Activated naive CD8-positive, alpha-beta T cell treated with anti-CD3 and anti-CD28 coated beads, Interleukin-2, amount 50 U/mL, for 16 hours (primary cell): ENCODE measurements at regions not wholly inside any gene's neighbourhood (a gene's known extent, or its start where the extent isn't known, plus 50 kb on each side); places are given as distances from the start of the nearest gene placed in this dataset.
"Not testable (repeated sequence)": the region's sequence is repeated elsewhere in the genome, so short reads cannot be mapped to it uniquely, and the experiment has no call there.

Experiments used
- DNase-seq: peaks from one replicate; pipeline ENCODE4 v3.0.0-alpha.2; 2020; ENCODE audit warnings: low read depth, low spot score

GRCh38 chr16:88300463-88300835 lies 82.3 kb upstream of the ZNF469 start:
- no peak for DNase-seq

DNA sequence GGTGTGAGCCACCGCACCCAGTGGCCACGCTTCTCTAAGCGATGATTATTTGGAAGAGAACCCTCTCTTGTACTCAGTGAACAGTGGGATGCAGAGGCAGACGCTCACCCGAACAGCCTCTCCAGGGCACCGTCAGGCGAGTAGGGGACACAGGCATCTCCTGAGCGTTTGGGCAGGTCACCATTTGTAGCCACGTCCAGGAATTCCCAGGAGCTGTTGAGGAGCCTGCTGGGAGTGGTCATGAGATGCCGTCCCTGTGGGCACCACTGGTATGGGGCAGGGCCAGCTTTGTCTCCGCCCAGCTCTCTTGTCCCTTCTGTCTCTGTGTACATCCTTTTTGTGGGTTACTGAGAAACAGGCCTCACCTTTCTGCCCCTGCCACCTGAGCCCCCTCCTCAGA lies 81.3 kb upstream of the ZNF469 start:
- DNase-seq: no peak

DNA sequence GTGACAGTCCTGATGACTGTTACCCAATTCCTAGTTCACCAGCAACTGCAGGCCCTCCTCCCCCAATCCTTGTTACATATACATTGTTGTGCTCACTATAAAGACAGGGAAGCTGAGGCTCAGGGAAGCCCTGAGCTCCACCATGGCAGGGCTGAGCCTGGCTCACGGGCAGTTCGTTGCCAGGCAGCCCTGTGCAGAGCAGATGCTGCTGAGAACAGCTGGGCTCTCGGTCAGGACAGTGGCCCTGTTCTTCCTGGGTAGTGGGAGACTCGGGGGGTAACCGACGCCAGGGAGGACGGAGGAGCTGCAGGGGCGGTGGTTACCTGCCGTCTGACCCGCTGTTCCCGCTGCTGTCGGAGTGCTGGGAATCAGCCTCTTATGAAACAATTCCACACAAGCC lies 80.9 kb upstream of the ZNF469 start:
- no peak for DNase-seq

GRCh38 chr16:88302666-88303065 lies 80.1 kb upstream of the ZNF469 start:
- no peak for DNase-seq

- DNase-seq: no peak
Observed at GRCh38 chr16:88303405-88303804, 79.4 kb upstream of the ZNF469 start.

DNA sequence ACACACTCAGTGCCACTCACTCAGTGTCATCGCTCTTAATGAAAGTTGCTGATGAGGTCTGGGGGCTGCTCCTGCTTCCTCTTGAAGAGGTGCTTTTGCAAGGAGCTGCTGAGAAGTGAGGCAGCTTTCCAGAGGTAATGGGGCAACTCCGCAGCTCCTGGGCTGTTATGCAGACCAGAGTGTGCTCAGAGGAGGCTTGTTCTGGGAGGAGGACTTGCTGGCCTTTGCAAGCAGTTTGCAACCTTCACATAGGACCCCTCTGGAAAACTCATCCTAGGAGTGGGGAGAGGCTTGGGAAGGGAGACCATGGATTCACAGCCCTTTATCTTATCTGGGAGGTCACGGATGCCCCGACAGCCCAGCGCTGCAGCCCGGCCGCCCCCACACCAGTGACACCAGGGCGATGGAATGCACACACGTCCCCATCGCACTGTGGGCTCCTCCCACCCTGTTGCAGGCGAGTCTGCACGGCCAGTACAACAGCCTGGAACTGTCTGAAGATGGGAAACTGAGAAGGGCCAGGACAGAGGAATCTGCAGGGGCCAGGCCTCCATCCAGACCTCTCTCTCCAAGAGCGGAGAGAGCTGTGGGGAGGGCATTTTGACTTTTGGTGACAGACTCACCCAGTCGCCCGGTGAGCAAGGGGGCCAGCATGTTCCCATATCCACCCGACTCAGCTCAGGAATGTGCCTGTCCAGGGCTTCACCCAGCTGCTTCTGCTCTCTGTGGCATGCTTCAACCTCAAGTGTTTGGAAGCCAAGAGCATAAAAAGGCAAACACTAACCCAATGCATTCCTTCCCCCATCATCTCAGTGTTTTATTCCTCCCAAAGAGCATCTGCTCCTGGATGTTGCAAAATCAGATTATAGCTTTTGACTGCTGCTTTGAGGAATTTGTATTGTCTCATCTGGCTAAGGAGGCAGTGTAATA lies 78.6 kb upstream of the ZNF469 start:
- no peak for DNase-seq

DNA sequence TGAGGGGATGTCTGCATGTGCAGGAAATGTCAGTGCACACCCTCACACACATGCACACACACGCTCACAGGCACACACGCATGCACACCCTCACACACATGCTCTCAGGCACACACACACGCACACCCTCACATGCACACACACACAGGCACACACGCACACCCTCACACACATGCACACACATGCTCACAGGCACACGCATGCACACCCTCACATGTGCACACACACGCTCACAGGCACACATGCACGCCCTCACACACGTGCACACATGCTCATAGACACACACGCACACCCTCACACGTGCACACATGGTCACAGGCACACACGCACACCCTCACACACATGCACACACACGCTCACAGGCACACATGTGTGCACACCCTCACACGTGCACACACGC lies 77.6 kb upstream of the ZNF469 start:
- no peak for DNase-seq

GRCh38 chr16:88306411-88306810 lies 76.3 kb upstream of the ZNF469 start:
- DNase-seq: no peak

DNA sequence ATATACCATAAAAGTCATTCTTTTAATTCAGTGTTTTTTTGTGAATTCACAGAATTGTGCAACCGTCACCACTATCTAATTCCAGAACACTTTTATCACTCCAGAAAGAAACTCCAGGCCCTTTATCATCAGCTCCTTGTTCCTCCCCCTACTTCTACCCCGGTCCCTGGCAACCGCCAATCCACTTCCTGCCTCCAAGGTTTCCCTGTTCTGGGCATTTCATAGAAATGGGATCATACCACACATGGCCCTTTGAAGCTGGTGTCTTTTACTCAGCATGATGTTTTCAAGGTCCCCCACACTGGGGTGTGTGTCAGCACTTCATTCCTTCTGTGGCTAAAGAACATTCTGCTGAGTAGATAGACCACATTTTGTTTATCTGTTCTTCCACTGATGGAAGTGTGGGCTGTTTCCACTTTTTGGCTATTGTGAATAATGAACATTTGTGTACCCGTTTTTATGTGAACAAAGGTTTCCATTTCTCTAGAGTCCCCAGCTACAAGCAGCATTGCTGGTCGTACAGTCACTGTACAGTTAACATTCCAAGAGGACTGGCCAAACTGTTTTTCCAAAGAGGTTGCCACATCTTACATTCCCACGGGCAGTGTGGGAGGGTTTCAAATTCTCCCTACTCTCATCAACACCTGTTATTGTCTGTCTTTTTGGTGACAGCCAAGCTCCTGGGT lies 75.8 kb upstream of the ZNF469 start:
- no peak for DNase-seq

GRCh38 chr16:88308441-88309173 lies 74.2 kb upstream of the ZNF469 start:
- DNase-seq: no peak

DNA sequence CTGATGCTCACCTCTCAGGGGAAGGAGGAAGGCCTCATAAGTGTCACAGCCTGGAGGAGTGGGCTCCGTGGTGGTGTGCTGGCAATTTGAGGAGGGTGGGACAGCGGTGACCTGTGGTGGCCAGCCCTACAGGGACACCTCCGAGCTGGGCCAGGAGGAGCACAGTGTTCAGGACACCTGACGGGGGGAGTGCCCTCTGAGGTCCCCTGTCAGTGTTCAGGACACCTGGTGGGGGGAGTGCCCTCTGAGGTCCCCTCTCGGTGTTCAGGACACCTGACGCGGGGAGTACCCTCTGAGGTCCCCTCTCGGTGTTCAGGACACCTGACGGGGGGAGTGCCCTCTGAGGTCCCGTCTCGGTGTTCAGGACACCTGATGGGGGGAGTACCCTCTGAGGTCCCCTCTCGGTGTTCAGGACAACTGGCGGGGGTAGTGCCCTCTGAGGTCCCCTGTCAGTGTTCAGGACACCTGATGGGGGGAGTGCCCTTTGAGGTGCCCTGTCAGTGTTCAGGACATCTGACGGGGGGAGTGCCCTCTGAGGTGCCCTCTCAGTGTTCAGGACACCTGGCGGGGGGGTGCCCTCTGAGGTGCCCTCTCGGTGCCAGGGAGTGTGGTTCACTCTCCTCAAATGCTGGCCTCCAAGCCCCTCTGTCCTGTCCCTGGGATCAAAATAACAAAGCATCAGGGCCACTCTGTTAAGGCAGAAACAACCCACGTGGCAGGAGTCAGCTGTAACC lies 73.4 kb upstream of the ZNF469 start:
- DNase-seq: no peak

DNA sequence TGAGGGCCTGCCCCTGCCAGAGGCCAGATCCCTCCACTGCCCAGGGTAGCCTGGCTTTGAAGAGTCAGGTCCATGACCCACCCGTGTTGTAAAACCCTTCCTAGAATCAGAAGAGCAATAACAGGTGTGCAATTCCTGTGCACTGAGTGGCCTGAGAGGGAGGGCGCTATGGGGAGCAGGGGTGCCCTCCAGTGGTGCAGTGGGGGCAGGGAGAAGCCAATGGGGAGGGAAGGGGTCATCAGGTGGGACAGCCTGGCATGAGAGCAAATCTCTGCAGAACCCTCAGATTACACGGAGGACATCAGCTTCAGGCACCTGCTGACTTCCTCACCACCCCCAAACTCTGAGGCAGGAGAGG lies 72.9 kb upstream of the ZNF469 start:
- DNase-seq: no peak

GRCh38 chr16:88310796-88311605 lies 71.8 kb upstream of the ZNF469 start:
- no peak for DNase-seq

DNA sequence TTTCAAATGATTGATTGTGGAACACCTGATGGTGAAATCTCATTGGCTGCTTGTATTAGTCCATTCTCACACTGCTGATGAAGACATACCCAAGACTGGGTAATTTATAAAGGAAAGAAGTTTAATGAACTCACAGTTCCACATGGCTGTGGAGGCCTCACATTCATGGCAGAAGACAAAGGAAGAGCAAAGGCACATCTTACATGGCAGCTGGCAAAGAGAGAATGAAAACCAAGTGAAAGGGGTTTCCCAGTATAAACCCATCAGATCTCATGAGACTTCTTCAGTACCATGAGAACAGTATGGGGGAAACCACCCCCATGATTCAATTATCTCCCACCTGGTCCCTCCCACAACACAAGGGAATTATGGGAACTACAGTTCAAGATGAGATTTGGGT lies 70.9 kb upstream of the ZNF469 start:
- not testable (repeated sequence) for DNase-seq

- no peak for DNase-seq
Observed at GRCh38 chr16:88312732-88313131, 70.0 kb upstream of the ZNF469 start.

GRCh38 chr16:88314991-88315542 lies 67.7 kb upstream of the ZNF469 start:
- DNase-seq: no peak

GRCh38 chr16:88315543-88316105 lies 67.1 kb upstream of the ZNF469 start:
- DNase-seq: no peak

DNA sequence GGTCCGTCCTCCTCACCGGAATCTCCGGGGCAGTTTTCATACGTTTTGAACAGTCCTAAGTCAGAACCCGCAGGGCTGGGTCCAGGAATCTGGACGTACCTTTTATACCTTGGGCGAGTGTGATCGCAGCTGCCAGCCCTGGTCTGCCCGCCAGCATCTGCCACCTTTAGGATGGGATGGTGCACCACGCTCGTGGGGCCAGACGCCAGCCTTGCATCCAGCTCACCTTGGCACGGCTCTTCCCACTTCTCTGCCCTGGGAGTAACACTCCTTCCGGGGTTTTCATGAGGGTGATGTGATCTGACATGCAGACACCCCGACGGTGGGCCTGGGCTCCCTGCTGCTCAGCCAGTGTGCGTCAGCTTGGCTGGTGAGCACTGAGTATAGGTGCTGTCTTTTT lies 66.6 kb upstream of the ZNF469 start:
- DNase-seq: no peak

- no peak for DNase-seq
Observed at GRCh38 chr16:88316941-88317612, 65.7 kb upstream of the ZNF469 start.

- DNase-seq: no peak
Observed at GRCh38 chr16:88317613-88317965, 65.2 kb upstream of the ZNF469 start.
